GM12891 (cell line): ENCODE measurements at regions not wholly inside any gene's neighbourhood (a gene's known extent, or its start where the extent isn't known, plus 50 kb on each side); places are given as distances from the start of the nearest gene placed in this dataset.

Experiments
- DNase-seq: peaks from one replicate; pipeline ENCODE4 v3.0.0; 2011; ENCODE audit warnings: low spot score; ENCODE audit not compliant: insufficient read length
- FAIRE-seq: peaks from 2 replicates; lab custom pipeline; 2011; peaks lifted over from hg19 to GRCh38; lab: Jason Lieb, UNC
- PAX5 ChIP-seq: IDR thresholded peaks from 2 replicates; pipeline ENCODE4 v1.6.1; 2011; ENCODE audit warnings: low read length, moderate library complexity, mild to moderate bottlenecking; ENCODE audit not compliant: insufficient read depth, severe bottlenecking
- POLR2A ChIP-seq: IDR thresholded peaks from 2 replicates; pipeline ENCODE4 v1.6.1; 2011; ENCODE audit warnings: low read depth, low read length, control low read depth
- POLR2AphosphoS5 ChIP-seq: IDR thresholded peaks from 2 replicates; pipeline ENCODE4 v1.6.1; 2011; ENCODE audit warnings: low read depth, low read length, control low read depth
- POU2F2 ChIP-seq: IDR thresholded peaks from 2 replicates; pipeline ENCODE4 v1.6.1; 2011; ENCODE audit warnings: low read depth, mild to moderate bottlenecking, control low read depth, low read length, moderate library complexity
- SPI1 ChIP-seq: IDR thresholded peaks from 2 replicates; pipeline ENCODE4 v1.6.1; 2011; ENCODE audit warnings: low read depth, low read length, control low read depth
- TAF1 ChIP-seq: IDR thresholded peaks from 2 replicates; pipeline ENCODE4 v1.6.1; 2011; ENCODE audit warnings: low read depth, low read length, control low read depth

DNA sequence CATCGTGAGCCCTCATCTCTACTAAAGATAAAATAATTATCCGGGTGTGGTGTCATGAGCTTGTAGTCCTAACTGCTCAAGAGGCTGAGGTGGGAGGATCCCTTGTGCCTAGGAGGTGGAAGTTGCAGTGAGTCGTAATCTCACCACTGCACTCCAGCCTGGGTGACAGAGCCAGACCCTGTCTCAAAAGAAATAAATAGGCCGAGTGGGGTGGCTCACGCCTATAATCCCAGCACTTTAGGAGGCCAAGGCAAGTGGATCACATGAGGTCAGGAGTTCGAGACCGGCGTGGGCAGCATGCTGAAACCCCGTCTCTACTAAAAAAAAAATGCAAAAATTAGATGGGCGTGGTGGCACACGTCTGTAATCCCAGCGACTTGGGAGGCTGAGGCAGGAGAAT, 70.9 kb downstream of the RESF1 start:
- DNase-seq (no peak), FAIRE-seq (no peak)

DNA sequence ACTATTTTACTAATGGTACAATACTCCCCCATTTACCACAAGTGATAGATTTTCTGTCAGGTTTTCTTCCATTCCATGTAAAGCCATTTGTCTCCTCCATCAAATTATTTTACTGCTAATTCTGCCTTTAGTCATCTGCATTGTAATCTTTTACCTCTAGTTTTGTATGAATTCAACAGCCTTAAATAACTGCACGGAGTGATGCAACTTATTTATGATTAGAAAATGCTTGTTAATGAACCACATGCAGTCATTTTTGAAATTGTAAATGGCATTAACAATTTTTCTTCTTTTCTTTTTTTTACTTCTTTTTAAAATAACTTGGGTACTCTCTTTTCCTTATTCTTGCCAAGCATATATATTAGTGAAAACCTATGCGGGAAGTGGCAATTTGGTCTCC, 71.5 kb downstream of the RESF1 start:
- no peak for TF ChIP-seq POLR2AphosphoS5
- no peak for TF ChIP-seq TAF1
- no peak for TF ChIP-seq POLR2A
- no peak for TF ChIP-seq PAX5
- TF ChIP-seq SPI1 = no peak
- no peak for TF ChIP-seq POU2F2
- FAIRE-seq (no peak), DNase-seq (no peak)

More for the DNA sequence above, 70.9 kb downstream of the RESF1 start:
- no peak for TF ChIP-seq PAX5
- no peak for TF ChIP-seq TAF1
- no peak for TF ChIP-seq SPI1
- TF ChIP-seq POU2F2 = no peak
- no peak for TF ChIP-seq POLR2AphosphoS5
- no peak for TF ChIP-seq POLR2A

DNA sequence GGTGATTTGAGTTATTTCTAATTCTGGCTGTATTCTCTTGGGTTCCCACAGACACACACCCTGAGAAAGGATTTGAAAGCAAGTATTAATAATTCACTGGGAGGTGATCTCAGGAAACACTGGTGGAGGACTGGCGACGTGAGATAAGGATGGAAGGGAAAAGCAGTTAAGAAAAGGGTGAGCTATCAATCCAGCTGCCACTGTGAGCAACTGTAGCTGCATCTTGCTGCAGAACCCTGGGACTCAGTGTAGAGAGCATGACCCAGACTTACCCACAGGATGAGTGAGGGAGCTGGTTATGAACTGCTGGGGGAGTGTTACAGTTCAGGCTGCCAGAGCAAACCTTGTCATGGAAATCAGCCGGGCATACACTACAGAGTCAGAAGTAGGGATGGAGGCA, 71.9 kb downstream of the RESF1 start:
- peak; percentile 5 for FAIRE-seq
- DNase-seq = no peak
- TF ChIP-seq SPI1 = no peak
- no peak for TF ChIP-seq TAF1
- TF ChIP-seq POU2F2 = no peak
- TF ChIP-seq POLR2AphosphoS5 = no peak
- TF ChIP-seq PAX5 = no peak
- no peak for TF ChIP-seq POLR2A

DNA sequence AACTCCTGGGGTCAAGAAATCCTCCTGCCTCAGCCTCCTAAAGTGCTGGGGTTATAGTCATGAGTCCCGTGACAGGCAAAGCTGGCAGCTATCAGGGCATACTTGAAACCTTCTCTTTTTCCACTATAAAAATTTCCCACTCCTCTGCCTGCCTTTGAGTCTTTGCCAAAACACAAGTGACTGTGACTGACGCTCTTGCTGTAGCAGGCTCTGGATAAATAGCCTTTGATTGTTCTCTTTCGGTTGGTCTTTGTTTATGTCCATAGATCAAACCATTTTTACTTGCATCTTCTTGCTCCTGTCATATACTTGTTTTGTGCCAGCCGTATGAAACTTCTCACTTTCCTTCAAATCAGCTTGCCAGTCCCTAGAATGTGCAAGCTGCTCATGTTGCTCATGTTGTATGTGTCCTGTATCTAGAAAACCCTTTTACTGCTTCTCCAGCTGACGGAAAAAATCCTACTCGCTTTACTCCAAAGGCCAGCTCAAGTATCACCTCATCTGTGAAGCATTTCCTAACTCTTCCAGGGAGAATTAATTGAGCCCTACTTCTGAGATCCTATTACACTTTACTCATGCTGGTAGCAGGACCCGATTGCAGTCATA, 73.1 kb downstream of the RESF1 start:
- TF ChIP-seq TAF1 (no peak), SPI1 (no peak), PAX5 (no peak), POLR2A (no peak), POU2F2 (no peak), POLR2AphosphoS5 (no peak)
- DNase-seq (no peak), FAIRE-seq (no peak)

DNA sequence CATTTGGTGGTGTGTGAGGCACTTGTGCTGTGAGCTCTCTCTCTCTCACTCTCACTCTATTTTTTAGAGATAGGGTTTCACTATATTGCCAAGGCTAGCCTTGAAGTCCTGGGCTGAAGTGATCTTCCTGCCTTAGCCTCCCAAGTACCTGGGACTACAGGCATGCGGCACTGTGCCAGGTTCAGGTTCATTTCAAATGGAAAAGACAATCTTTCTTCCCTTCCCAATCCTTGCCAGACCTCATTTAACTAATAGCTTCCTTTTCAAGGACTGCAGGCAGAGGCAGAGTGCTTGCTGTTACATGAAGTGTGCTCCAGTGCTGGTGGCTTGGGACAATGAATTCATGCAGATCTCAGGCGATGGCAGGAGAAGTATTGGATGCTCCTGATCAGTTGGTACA, 73.2 kb upstream of the BICD1 start:
- FAIRE-seq (no peak), DNase-seq (no peak)
- no peak for TF ChIP-seq POLR2AphosphoS5

DNA sequence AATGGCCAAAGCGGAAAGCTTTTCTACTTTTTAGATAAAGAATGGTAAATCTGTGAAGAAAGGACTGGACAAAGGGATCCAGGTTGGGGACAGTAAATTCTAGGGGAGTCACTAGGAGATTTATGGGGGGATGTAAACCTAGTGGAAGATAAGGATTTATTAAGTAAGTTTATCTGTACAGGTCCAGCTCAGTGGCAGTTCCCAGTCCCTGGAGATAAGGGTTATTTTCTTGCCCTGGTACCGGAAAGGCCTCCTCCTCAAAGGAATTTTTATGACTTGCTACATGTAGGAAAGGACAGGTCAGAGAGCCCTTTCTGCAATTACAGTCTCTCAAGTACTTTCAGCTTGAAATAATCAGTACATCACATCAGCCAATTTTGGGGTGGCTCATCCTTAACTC, 72.6 kb upstream of the BICD1 start:
- no peak for DNase-seq
- TF ChIP-seq SPI1 (no peak), POU2F2 (no peak), POLR2A (no peak), PAX5 (no peak), POLR2AphosphoS5 (no peak), TAF1 (no peak)
- FAIRE-seq = no peak

DNA sequence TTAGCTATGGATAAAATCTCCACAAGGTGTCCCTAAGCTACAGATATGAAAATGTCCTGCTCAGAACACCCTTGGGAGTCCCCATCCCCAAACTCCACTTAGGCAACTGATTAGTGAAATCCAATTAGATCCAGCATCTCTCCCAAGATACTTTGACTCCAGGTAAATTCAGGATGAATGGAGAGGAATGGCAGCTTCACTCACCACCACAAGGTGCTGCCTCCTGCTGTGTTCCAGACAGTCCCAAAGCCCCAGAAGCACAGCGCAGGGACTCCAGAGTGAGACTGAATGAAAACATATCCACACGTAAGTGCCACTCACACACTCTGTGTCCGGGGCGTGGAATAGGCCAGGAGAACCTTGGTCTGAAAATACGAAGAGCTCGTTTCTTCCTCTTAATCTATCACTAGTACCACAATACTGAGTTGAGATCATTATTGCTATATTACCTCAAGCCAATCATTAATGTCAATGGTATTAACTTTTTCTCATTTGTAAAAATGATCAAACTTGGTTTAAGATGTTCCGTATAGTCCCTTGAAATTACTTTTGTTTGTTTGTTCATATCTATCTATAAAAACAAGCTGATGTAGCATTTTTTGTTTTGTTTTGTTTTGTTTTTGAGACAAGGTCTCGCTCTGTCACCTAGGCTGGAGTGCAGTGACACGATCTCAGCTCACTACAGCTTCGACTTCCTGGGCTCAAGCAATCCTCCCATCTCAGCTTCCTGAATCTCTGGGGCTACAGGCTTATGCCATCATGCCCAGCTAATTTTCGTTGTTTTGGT, 70.0 kb upstream of the BICD1 start:
- TF ChIP-seq SPI1 (no peak), POLR2A (no peak)
- FAIRE-seq = no peak

DNA sequence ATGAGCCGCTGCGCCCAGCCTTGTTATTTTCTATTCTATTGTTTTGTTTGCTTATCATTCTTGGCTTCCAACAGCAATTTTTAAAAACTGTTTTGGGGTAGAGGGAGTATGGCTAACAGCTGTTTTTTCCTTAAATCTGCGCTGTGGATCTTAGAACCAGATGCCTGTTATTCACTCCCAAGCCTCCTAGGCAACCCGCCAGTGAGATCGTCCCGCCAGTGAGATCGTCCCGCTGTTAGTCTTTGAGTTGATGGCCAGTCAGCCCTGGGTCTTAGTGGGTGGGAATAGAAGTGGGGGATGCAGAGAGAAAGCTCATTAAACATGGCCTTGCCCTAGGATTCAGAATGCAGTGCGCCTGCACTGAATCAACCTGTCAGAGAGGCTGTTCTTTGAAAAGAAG, 67.3 kb upstream of the BICD1 start:
- TF ChIP-seq POU2F2 = no peak
- TF ChIP-seq POLR2AphosphoS5 = no peak
- TF ChIP-seq SPI1 = no peak
- TF ChIP-seq PAX5 = no peak
- no peak for TF ChIP-seq TAF1
- no peak for TF ChIP-seq POLR2A
- DNase-seq (no peak), FAIRE-seq (no peak)

More for the DNA sequence above, 70.0 kb upstream of the BICD1 start:
- DNase-seq = no peak

DNA sequence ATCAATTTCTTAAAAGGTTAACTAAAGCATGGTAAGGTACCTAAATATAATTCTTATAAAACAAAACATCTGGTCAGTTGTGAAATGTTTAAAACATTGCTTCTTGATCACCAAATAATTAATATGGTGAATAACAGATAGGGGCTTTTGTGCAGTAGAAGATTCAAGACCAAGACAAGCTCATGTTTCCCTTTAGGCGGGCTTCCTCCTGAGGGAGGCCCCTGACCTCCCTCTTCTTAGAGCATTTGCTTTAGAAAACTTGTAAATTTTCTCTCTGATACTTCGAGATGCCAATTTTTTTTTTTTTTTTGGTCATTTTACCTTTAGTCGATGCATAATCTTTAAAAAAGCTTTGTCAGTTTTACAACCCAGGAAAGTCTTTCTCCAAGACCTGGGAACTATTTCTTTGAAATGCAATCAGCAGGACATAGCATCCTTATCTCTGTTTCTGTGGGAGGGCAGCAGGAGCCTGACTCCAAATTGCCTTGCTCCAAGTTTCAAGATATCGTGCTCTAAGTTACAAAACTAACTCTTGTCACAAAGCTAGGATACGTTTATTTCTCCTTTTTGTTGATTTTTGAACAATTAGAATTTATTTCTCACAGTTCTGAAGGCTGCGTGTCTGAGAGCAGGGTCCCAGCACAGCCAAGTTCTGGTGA, 66.6 kb upstream of the BICD1 start:
- FAIRE-seq (no peak), DNase-seq (no peak)
- TF ChIP-seq SPI1 = no peak
- TF ChIP-seq POLR2AphosphoS5 = no peak
- TF ChIP-seq POLR2A = no peak
- no peak for TF ChIP-seq PAX5
- no peak for TF ChIP-seq TAF1
- no peak for TF ChIP-seq POU2F2

DNA sequence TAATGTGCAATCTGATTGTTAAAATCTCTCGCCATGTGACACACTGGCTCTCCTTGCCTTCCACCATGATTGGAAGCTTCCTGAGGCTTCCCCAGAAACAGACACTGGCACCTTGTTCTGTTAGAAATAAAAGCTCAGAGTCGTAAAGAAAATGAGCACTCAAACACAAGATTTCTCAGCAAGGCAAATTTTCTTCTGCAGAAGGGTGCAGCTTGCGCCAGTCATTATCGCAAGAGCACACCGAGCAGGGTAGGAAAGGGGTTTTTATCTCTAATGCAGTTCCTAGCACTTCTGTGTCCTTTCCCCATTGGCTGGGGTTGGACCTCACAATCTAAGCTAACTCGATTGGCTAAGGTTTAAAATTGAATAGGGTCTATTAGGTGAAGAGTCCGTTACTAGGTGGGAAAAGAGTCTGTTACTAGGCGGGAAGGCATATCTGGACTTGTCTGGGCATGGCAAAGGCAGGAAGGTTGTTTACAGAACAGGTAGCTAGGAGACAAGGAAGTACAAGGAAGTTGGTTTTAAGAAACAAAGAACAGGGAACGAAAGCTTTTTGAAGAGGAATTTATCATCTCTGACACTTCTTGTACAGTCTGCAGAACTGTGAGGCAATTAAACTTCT, 62.6 kb upstream of the BICD1 start:
- FAIRE-seq = no peak
- TF ChIP-seq POLR2A (no peak), POLR2AphosphoS5 (no peak), POU2F2 (no peak), TAF1 (no peak), PAX5 (no peak), SPI1 (no peak)
- DNase-seq = no peak
